SK-N-SH treated with all-trans-retinoic acid at 6 μM for 48 hours (cell line): ENCODE measurements at regions not wholly inside any gene's neighbourhood (a gene's known extent, or its start where the extent isn't known, plus 50 kb on each side); places are given as distances from the start of the nearest gene placed in this dataset.

Experiments used
- ARNTL ChIP-seq: fragments of 450-650 bp; formaldehyde crosslinking; IDR thresholded peaks from 2 replicates; pipeline ENCODE4 v1.5.0; 2020; ENCODE audit warnings: low read depth, mild to moderate bottlenecking, moderate library complexity, borderline replicate concordance
- CREB5 ChIP-seq: fragments of 250-450 bp; sonication (Bioruptor Pico); IDR thresholded peaks from 2 replicates; pipeline ENCODE4 v1.5.1; 2020; ENCODE audit warnings: low read depth, mild to moderate bottlenecking, moderate library complexity
- CSDC2 ChIP-seq: fragments of 250-450 bp; sonication (Bioruptor Pico); IDR thresholded peaks from 2 replicates; pipeline ENCODE4 v1.5.0; 2020; ENCODE audit warnings: mild to moderate bottlenecking, moderate library complexity
- CSRNP3 ChIP-seq: fragments of 250-450 bp; sonication (Bioruptor Pico); IDR thresholded peaks from 2 replicates; pipeline ENCODE4 v1.5.1; 2021; ENCODE audit warnings: mild to moderate bottlenecking, moderate library complexity
- ESRRG ChIP-seq: fragments of 250-450 bp; sonication (Bioruptor Pico); IDR thresholded peaks from 2 replicates; pipeline ENCODE4 v1.6.1; 2021; ENCODE audit warnings: mild to moderate bottlenecking
- GLIS3 ChIP-seq: fragments of 250-450 bp; sonication (Bioruptor Pico); IDR thresholded peaks from 2 replicates; pipeline ENCODE4 v1.5.0; 2020; ENCODE audit warnings: mild to moderate bottlenecking, moderate library complexity
- ISL1 ChIP-seq: fragments of 250-450 bp; sonication (Bioruptor Pico); IDR thresholded peaks from 2 replicates; pipeline ENCODE4 v2.1.2; 2022; ENCODE audit warnings: mild to moderate bottlenecking, moderate library complexity
- OSR1 ChIP-seq: fragments of 250-450 bp; sonication (Bioruptor Pico); IDR thresholded peaks from 2 replicates; pipeline ENCODE4 v1.8.0; 2022; ENCODE audit warnings: moderate library complexity, mild to moderate bottlenecking, inconsistent platforms
- PATZ1 ChIP-seq: fragments of 250-450 bp; sonication (Bioruptor Pico); IDR thresholded peaks from 2 replicates; pipeline ENCODE4 v1.8.0; 2020; ENCODE audit warnings: mild to moderate bottlenecking, moderate library complexity, borderline replicate concordance
- RARB ChIP-seq: fragments of 250-450 bp; sonication (Bioruptor Pico); IDR thresholded peaks from 2 replicates; pipeline ENCODE4 v1.8.0; 2021; ENCODE audit warnings: mild to moderate bottlenecking, moderate library complexity
- ZFP3 ChIP-seq: fragments of 250-450 bp; sonication (Bioruptor Pico); IDR thresholded peaks from 2 replicates; pipeline ENCODE4 v1.5.0; 2020; ENCODE audit warnings: mild to moderate bottlenecking, moderate library complexity
- ZFP30 ChIP-seq: fragments of 450-650 bp; formaldehyde crosslinking; IDR thresholded peaks from 2 replicates; pipeline ENCODE4 v1.5.0; 2022; ENCODE audit warnings: mild to moderate bottlenecking, moderate library complexity
- ZNF565 ChIP-seq: fragments of 450-650 bp; formaldehyde crosslinking; conservative IDR thresholded peaks from 2 replicates; pipeline ENCODE4 v1.5.0; 2020; ENCODE audit warnings: low read depth, mild to moderate bottlenecking, moderate library complexity
- ZNF70 ChIP-seq: fragments of 450-650 bp; formaldehyde crosslinking; IDR thresholded peaks from 2 replicates; pipeline ENCODE4 v1.5.0; 2020; ENCODE audit warnings: mild to moderate bottlenecking, moderate library complexity

GRCh38 chr18:66731890-66732289, 128.0 kb upstream of the CDH19 start:
- TF ChIP-seq OSR1 (CRISPR knock-in tag) (no peak), ZFP3 (CRISPR knock-in tag) (no peak), ISL1 (no peak), ZNF70 (CRISPR knock-in tag) (no peak), ESRRG (no peak), CSDC2 (CRISPR knock-in tag) (no peak), CREB5 (CRISPR knock-in tag) (no peak), ARNTL (CRISPR knock-in tag) (no peak), ZFP30 (CRISPR knock-in tag) (no peak), CSRNP3 (no peak), PATZ1 (CRISPR knock-in tag) (no peak), GLIS3 (CRISPR knock-in tag) (no peak), RARB (CRISPR knock-in tag) (no peak), ZNF565 (CRISPR knock-in tag) (no peak)
